H1 (cell line): ENCODE measurements at regions not wholly inside any gene's neighbourhood (a gene's known extent, or its start where the extent isn't known, plus 50 kb on each side); places are given as distances from the start of the nearest gene placed in this dataset.

Experiments used
- GABPA ChIP-seq: IDR thresholded peaks from 2 replicates; pipeline ENCODE4 v1.6.1; 2011; ENCODE audit warnings: mild to moderate bottlenecking, low read length, moderate library complexity, borderline replicate concordance; ENCODE audit not compliant: insufficient read depth
- KDM1A ChIP-seq: fragments of 200-600, 300-600 bp; sonication (generic); IDR thresholded peaks from 2 replicates; pipeline ENCODE4 v1.7.1; 2016; ENCODE audit warnings: mild to moderate bottlenecking, low read length, borderline replicate concordance
- TCF12 ChIP-seq: IDR thresholded peaks from 2 replicates; pipeline ENCODE4 v1.6.1; 2011; ENCODE audit warnings: low read depth, mild to moderate bottlenecking, low read length
- TF ChIP-seq, protein P1 (sequence below): fragments of 300-600 bp; sonication (generic); IDR thresholded peaks from 2 replicates; pipeline ENCODE4 v1.7.1; 2012; ENCODE audit warnings: low read length, moderate library complexity, mild to moderate bottlenecking, inconsistent platforms; ENCODE audit not compliant: insufficient replicate concordance

GRCh38 chr2:196271795-196272194 lies 100.4 kb upstream of the STK17B start (continued):
- TF ChIP-seq, protein P1, sequence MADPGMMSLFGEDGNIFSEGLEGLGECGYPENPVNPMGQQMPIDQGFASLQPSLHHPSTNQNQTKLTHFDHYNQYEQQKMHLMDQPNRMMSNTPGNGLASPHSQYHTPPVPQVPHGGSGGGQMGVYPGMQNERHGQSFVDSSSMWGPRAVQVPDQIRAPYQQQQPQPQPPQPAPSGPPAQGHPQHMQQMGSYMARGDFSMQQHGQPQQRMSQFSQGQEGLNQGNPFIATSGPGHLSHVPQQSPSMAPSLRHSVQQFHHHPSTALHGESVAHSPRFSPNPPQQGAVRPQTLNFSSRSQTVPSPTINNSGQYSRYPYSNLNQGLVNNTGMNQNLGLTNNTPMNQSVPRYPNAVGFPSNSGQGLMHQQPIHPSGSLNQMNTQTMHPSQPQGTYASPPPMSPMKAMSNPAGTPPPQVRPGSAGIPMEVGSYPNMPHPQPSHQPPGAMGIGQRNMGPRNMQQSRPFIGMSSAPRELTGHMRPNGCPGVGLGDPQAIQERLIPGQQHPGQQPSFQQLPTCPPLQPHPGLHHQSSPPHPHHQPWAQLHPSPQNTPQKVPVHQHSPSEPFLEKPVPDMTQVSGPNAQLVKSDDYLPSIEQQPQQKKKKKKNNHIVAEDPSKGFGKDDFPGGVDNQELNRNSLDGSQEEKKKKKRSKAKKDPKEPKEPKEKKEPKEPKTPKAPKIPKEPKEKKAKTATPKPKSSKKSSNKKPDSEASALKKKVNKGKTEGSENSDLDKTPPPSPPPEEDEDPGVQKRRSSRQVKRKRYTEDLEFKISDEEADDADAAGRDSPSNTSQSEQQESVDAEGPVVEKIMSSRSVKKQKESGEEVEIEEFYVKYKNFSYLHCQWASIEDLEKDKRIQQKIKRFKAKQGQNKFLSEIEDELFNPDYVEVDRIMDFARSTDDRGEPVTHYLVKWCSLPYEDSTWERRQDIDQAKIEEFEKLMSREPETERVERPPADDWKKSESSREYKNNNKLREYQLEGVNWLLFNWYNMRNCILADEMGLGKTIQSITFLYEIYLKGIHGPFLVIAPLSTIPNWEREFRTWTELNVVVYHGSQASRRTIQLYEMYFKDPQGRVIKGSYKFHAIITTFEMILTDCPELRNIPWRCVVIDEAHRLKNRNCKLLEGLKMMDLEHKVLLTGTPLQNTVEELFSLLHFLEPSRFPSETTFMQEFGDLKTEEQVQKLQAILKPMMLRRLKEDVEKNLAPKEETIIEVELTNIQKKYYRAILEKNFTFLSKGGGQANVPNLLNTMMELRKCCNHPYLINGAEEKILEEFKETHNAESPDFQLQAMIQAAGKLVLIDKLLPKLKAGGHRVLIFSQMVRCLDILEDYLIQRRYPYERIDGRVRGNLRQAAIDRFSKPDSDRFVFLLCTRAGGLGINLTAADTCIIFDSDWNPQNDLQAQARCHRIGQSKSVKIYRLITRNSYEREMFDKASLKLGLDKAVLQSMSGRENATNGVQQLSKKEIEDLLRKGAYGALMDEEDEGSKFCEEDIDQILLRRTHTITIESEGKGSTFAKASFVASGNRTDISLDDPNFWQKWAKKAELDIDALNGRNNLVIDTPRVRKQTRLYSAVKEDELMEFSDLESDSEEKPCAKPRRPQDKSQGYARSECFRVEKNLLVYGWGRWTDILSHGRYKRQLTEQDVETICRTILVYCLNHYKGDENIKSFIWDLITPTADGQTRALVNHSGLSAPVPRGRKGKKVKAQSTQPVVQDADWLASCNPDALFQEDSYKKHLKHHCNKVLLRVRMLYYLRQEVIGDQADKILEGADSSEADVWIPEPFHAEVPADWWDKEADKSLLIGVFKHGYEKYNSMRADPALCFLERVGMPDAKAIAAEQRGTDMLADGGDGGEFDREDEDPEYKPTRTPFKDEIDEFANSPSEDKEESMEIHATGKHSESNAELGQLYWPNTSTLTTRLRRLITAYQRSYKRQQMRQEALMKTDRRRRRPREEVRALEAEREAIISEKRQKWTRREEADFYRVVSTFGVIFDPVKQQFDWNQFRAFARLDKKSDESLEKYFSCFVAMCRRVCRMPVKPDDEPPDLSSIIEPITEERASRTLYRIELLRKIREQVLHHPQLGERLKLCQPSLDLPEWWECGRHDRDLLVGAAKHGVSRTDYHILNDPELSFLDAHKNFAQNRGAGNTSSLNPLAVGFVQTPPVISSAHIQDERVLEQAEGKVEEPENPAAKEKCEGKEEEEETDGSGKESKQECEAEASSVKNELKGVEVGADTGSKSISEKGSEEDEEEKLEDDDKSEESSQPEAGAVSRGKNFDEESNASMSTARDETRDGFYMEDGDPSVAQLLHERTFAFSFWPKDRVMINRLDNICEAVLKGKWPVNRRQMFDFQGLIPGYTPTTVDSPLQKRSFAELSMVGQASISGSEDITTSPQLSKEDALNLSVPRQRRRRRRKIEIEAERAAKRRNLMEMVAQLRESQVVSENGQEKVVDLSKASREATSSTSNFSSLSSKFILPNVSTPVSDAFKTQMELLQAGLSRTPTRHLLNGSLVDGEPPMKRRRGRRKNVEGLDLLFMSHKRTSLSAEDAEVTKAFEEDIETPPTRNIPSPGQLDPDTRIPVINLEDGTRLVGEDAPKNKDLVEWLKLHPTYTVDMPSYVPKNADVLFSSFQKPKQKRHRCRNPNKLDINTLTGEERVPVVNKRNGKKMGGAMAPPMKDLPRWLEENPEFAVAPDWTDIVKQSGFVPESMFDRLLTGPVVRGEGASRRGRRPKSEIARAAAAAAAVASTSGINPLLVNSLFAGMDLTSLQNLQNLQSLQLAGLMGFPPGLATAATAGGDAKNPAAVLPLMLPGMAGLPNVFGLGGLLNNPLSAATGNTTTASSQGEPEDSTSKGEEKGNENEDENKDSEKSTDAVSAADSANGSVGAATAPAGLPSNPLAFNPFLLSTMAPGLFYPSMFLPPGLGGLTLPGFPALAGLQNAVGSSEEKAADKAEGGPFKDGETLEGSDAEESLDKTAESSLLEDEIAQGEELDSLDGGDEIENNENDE = no peak
- TF ChIP-seq GABPA (no peak), KDM1A (no peak), TCF12 (no peak)
